HEK293 (cell line): ENCODE measurements at regions not wholly inside any gene's neighbourhood (a gene's known extent, or its start where the extent isn't known, plus 50 kb on each side); places are given as distances from the start of the nearest gene placed in this dataset.

Source experiments
- CTCF ChIP-seq: fragments of 450-650 bp; formaldehyde crosslinking; IDR thresholded peaks from 2 replicates; pipeline ENCODE4 v1.5.1; 2016; ENCODE audit warnings: missing biosample characterization, missing genetic modification characterization
- MYNN ChIP-seq: fragments of 450-650 bp; formaldehyde crosslinking; IDR thresholded peaks from 2 replicates; pipeline ENCODE4 v1.5.1; 2016; ENCODE audit warnings: missing biosample characterization, missing genetic modification characterization, borderline replicate concordance
- REST ChIP-seq: fragments of 450-650 bp; formaldehyde crosslinking; IDR thresholded peaks from 2 replicates; pipeline ENCODE4 v1.5.1; 2016; ENCODE audit warnings: missing biosample characterization, missing genetic modification characterization
- TCF7L2 ChIP-seq: IDR thresholded peaks from 2 replicates; pipeline ENCODE4 v1.6.1; 2011; ENCODE audit warnings: low read depth, mild to moderate bottlenecking, inconsistent platforms, low read length, moderate library complexity, borderline replicate concordance
- TRIM28 ChIP-seq: IDR thresholded peaks from 2 replicates; pipeline ENCODE4 v1.6.1; 2011; ENCODE audit warnings: low read length, control low read depth, borderline replicate concordance
- YY1 ChIP-seq: fragments of 450-650 bp; formaldehyde crosslinking; IDR thresholded peaks from 2 replicates; pipeline ENCODE4 v1.5.1; 2018; ENCODE audit warnings: missing biosample characterization, missing genetic modification characterization
- ZBTB7A ChIP-seq: fragments of 450-650 bp; formaldehyde crosslinking; IDR thresholded peaks from 2 replicates; pipeline ENCODE4 v1.5.1; 2016; ENCODE audit warnings: low read depth, missing biosample characterization, missing genetic modification characterization
- ZNF2 ChIP-seq: fragments of 450-650 bp; formaldehyde crosslinking; IDR thresholded peaks from 2 replicates; pipeline ENCODE4 v1.5.1; 2016; ENCODE audit warnings: missing biosample characterization, missing genetic modification characterization
- ZNF24 ChIP-seq: fragments of 450-650 bp; formaldehyde crosslinking; IDR thresholded peaks from 2 replicates; pipeline ENCODE4 v1.5.1; 2016; ENCODE audit warnings: missing biosample characterization, missing genetic modification characterization
- ZNF398 ChIP-seq: fragments of 450-650 bp; formaldehyde crosslinking; IDR thresholded peaks from 2 replicates; pipeline ENCODE4 v1.5.1; 2017; ENCODE audit warnings: missing biosample characterization, missing genetic modification characterization
- ZNF530 ChIP-seq: fragments of 450-650 bp; formaldehyde crosslinking; IDR thresholded peaks from 2 replicates; pipeline ENCODE4 v1.5.1; 2016; ENCODE audit warnings: low read depth, missing biosample characterization, missing genetic modification characterization
- ZNF664 ChIP-seq: fragments of 450-650 bp; formaldehyde crosslinking; IDR thresholded peaks from 2 replicates; pipeline ENCODE4 v1.5.1; 2016; ENCODE audit warnings: missing biosample characterization, missing genetic modification characterization
- ZSCAN16 ChIP-seq: fragments of 450-650 bp; formaldehyde crosslinking; IDR thresholded peaks from 2 replicates; pipeline ENCODE4 v1.5.1; 2016; ENCODE audit warnings: missing biosample characterization, missing genetic modification characterization

- TF ChIP-seq ZNF24, result no peak
- TF ChIP-seq ZBTB7A, result no peak
- no peak for TF ChIP-seq REST (tag by site-specific recombination)
- no peak for TF ChIP-seq TRIM28
- TF ChIP-seq YY1, result no peak
- TF ChIP-seq TCF7L2, result no peak
- TF ChIP-seq ZNF398 (tag by site-specific recombination), result no peak
- TF ChIP-seq ZNF664 (tag by site-specific recombination), result no peak
- no peak for TF ChIP-seq CTCF
- no peak for TF ChIP-seq ZNF530 (tag by site-specific recombination)
- no peak for TF ChIP-seq ZNF2 (tag by site-specific recombination)
- no peak for TF ChIP-seq MYNN
- TF ChIP-seq ZSCAN16 (tag by site-specific recombination), result no peak
Observed at GRCh38 chr4:25578432-25578831, 77.2 kb upstream of the SLC34A2 start.
